ENCODE measurements at regions not wholly inside any gene's neighbourhood (a gene's known extent, or its start where the extent isn't known, plus 50 kb on each side); places are given as distances from the start of the nearest gene placed in this dataset.
"Not testable (repeated sequence)": the region's sequence is repeated elsewhere in the genome, so short reads cannot be mapped to it uniquely, and the experiment has no call there.

DNA sequence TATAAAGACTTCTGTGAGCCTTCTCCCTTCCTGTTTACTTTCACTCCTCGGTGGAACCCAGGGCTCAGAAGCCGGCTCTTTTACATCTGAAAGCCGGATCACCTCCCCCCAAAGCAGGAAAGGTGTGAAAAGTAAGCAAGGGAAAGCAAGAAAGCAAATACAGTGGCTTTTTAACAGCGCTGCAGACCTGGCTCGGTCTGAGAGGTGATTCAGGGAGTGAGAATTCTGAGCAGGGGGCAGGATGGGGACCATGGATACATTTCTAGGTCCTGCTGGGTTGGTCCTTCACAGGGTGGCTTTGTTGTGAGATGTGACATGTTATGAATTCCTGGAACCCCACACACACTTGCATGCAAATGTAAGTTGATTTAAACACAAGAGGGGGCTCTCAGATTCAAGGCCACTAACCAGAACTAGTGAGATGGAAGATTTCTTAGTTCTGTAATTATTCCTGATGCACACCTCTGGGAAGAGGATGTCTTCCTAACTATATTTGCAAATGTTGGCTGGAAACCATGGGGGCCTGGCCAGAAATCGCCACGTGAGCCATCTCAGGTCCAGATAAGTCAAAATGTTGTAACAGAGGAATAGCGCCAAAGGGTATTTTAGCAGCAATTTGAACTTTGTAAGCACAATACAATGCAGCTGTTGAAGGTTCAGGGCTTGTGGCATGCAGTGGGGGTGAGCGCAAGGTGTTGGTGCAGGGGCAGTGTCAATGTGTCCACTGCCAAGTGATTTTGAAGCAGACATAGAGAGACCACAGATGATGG is 670.1 kb upstream of the LCORL start:
- Histone ChIP-seq H3K27me3 (no peaks in the 10 kb centered on the region), H3K27ac (no peak overlapping the region), H3K4me1 (peaks cover 0 to 10% (median 0%) of the 10 kb centered on the region in 12 donors), H3K36me3 (no peaks in the 10 kb centered on the region), H3K4me3 (no peak overlapping the region), H3K9me3 (no peaks in the 10 kb centered on the region)
- no peak for TF ChIP-seq POLR2A (IDR thresholded peaks at IDR 0.05)
- TF ChIP-seq, protein P1, sequence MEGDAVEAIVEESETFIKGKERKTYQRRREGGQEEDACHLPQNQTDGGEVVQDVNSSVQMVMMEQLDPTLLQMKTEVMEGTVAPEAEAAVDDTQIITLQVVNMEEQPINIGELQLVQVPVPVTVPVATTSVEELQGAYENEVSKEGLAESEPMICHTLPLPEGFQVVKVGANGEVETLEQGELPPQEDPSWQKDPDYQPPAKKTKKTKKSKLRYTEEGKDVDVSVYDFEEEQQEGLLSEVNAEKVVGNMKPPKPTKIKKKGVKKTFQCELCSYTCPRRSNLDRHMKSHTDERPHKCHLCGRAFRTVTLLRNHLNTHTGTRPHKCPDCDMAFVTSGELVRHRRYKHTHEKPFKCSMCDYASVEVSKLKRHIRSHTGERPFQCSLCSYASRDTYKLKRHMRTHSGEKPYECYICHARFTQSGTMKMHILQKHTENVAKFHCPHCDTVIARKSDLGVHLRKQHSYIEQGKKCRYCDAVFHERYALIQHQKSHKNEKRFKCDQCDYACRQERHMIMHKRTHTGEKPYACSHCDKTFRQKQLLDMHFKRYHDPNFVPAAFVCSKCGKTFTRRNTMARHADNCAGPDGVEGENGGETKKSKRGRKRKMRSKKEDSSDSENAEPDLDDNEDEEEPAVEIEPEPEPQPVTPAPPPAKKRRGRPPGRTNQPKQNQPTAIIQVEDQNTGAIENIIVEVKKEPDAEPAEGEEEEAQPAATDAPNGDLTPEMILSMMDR (IDR thresholded peaks at IDR 0.05) = peak in 1 of 12 donors; percentile 10
- DNase-seq = no peak
- ATAC-seq = peak in 1 of 4 donors; percentile 20
- intact Hi-C loops (cut with DNase I) = loop anchor here in 5 of 10 donors (2.0 to 10.0 kb wide), 6 partner anchors 241 to 1993 kb away; no protein-coding TSS in a partner anchor
- 31 to 39% (median 36%) methylated on average over 9 of the region's 9 CpGs for WGBS, 4 donors

DNA sequence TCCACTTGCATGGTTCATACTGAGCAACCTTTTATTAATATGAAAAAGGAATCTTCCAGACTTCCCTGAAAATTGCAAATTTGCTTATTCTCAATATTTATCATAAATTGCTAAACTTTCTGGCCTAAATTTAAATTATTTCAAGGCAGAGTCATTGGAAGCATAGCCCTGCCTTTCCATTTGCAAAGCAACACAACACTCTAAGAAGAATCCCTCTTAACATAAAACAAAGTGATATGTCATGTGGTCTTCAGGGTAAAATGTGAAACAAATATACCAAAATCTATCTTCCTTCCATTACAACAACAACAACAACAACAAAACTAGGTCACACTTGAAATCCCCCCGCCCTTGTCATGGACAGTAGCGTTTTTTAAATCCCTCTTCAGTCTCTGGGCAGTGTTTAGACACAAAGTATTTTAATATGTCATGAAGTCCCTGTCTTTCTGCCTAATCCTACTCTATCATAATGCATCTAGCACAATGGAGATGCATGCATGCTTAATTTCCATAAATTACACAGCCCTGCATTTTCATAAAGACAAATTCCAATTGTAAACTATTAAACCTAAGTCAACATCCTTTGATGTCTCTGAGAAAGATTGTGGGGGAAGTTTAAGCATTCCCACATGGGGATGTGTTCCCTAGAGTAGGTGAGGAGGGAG is 668.9 kb upstream of the LCORL start:
- WGBS, 4 donors = 83 to 92% (median 86%) methylated on average over 2 of the region's 2 CpGs
- H3K4me3 ChIP-seq = no peak overlapping the region
- intact Hi-C loops (cut with DNase I) = loop anchor here in 5 of 10 donors (2.0 to 10.0 kb wide), 6 partner anchors 242 to 1994 kb away; no protein-coding TSS in a partner anchor
- ATAC-seq = no peak
- TF ChIP-seq, protein P1 (IDR thresholded peaks at IDR 0.05) = no peak
- no peak for TF ChIP-seq POLR2A (IDR thresholded peaks at IDR 0.05)
- no peaks in the 10 kb centered on the region for H3K9me3 ChIP-seq
- H3K4me1 ChIP-seq = peaks cover 0 to 10% (median 0%) of the 10 kb centered on the region in 12 donors
- H3K27ac ChIP-seq = no peak overlapping the region
- DNase-seq = no peak
- no peaks in the 10 kb centered on the region for H3K27me3 ChIP-seq
- H3K36me3 ChIP-seq = no peaks in the 10 kb centered on the region

DNA sequence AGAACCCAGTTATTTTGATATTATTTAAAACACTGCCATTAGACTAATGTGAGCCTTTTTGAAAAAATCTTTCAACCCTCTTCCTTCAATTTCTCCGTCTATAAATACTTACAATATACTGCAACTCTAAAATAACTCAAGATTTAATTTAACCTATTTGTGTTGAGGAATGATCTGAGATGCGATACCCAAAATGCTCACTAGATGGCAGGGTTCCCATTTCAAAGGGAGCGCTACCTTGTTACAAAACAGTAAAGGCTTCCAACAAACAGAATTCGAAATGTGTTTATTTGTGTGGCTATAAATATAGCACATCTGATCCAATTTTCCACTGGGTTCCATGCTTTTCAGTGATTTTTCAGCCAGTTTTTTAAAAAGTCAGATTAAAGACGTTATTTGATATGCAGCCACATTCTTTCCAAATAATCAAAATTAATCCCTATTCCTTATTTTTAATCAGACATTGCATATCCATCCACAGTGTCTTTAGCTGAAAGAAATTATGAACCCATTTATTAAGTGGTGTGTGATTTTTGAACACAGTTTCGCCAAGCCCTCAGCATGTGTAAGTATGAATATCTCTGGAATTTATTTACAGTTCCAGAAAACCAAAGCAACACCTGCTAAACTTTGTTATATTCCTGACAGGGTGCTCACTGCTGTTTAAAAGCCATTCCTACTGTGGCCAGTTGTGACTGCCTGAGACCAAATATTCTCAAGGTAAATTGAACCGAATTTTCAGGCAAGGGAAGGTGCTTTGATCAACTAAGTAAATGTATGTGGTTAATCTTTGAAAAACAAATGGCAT is 668.0 kb upstream of the LCORL start:
- no peak overlapping the region for H3K27ac ChIP-seq
- no peak overlapping the region for H3K4me3 ChIP-seq
- WGBS, 4 donors = 6 to 11% (median 9%) methylated on average over 7 of the region's 7 CpGs
- no peak for TF ChIP-seq POLR2A (IDR thresholded peaks at IDR 0.05)
- TF ChIP-seq, protein P1 (IDR thresholded peaks at IDR 0.05) = peak; percentile 75 to 89 (median 84)
- peak in 1 of 4 donors; percentile 54 for ATAC-seq
- no peaks in the 10 kb centered on the region for H3K27me3 ChIP-seq
- H3K4me1 ChIP-seq = peaks cover 0 to 10% (median 0%) of the 10 kb centered on the region in 12 donors
- peak in 2 of 5 donors; percentile 16 to 26 for DNase-seq
- no peaks in the 10 kb centered on the region for H3K36me3 ChIP-seq
- H3K9me3 ChIP-seq = no peaks in the 10 kb centered on the region
- intact Hi-C loops (cut with DNase I) = loop anchor here (1.0 to 10.0 kb wide), 11 partner anchors 243 to 1998 kb away; partner anchors contain the start of gene SLIT2 (in 1 of the 10)

DNA sequence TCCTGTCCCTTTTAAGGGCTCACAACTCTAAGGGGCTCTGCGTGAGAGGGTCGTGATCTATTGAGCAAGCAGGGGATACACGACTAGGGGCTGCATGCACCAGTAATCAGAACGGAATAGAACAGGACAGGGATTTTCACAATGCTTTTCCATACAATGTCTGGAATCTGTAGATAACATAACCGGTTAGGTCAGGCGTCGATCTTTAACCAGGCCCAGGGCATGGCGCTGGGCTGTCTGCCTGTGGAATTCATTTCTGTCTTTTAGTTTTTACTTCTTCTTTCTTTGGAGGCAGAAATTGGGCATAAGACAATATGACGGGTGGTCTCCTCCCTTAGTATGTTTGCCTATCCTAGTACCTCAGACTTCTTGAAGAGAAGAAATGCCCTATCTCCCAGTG is 666.8 kb upstream of the LCORL start:
- H3K36me3 ChIP-seq, H3K27ac ChIP-seq, H3K27me3 ChIP-seq, H3K4me3 ChIP-seq, ATAC-seq, H3K9me3 ChIP-seq, DNase-seq: not testable (repeated sequence)
- 77 to 85% (median 82%) methylated on average over 9 of the region's 9 CpGs for WGBS, 4 donors
- intact Hi-C loops (cut with DNase I) = loop anchor here in 9 of 10 donors (2.0 to 10.0 kb wide), 7 partner anchors 246 to 1999 kb away; partner anchors contain the start of gene SLIT2 (in 1 of the 9)
- H3K4me1 ChIP-seq = peaks cover 0 to 10% (median 0%) of the 10 kb centered on the region in 12 donors

All from heart left ventricle (tissue), 16 donors.